Activated CD4-positive, alpha-beta T cell treated with anti-CD3 and anti-CD28 coated beads, Interleukin-2, amount 50 U/mL, for 1 hour (primary cell): ENCODE measurements at regions not wholly inside any gene's neighbourhood (a gene's known extent, or its start where the extent isn't known, plus 50 kb on each side); places are given as distances from the start of the nearest gene placed in this dataset.

Experiments used
- DNase-seq: peaks from one replicate; pipeline ENCODE4 v3.0.0-alpha.2; 2020

- no peak for DNase-seq
Measured at GRCh38 chr21:16310176-16310575, 580.4 kb downstream of the USP25 start.

GRCh38 chr21:16311229-16311628 lies 581.4 kb downstream of the USP25 start:
- no peak for DNase-seq

- no peak for DNase-seq
Measured at GRCh38 chr21:16312321-16312720, 582.5 kb downstream of the USP25 start.

GRCh38 chr21:16315223-16315622 lies 585.4 kb downstream of the USP25 start:
- no peak for DNase-seq

GRCh38 chr21:16318651-16319300 lies 589.0 kb downstream of the USP25 start:
- DNase-seq: no peak

- no peak for DNase-seq
Measured at GRCh38 chr21:16320110-16320509, 590.3 kb downstream of the USP25 start.

GRCh38 chr21:16322454-16322853 lies 592.7 kb downstream of the USP25 start:
- no peak for DNase-seq

- no peak for DNase-seq
Measured at GRCh38 chr21:16323596-16323995, 593.8 kb downstream of the USP25 start.

- no peak for DNase-seq
Measured at GRCh38 chr21:16324630-16325029, 594.8 kb downstream of the USP25 start.

- DNase-seq: no peak
Measured at GRCh38 chr21:16330082-16330907, 600.5 kb downstream of the USP25 start.

GRCh38 chr21:16330908-16331268 lies 601.1 kb downstream of the USP25 start:
- no peak for DNase-seq

GRCh38 chr21:16337266-16337665 lies 607.5 kb downstream of the USP25 start:
- DNase-seq: no peak

- DNase-seq: no peak
Measured at GRCh38 chr21:16342932-16343331, 613.1 kb downstream of the USP25 start.

- DNase-seq: no peak
Measured at GRCh38 chr21:16343776-16344175, 614.0 kb downstream of the USP25 start.

GRCh38 chr21:16345757-16346156 lies 616.0 kb downstream of the USP25 start:
- DNase-seq: no peak

- DNase-seq: no peak
Measured at GRCh38 chr21:16347223-16347622, 617.4 kb downstream of the USP25 start.

GRCh38 chr21:16353764-16354163 lies 624.0 kb downstream of the USP25 start:
- DNase-seq: no peak

GRCh38 chr21:16357994-16358393 lies 628.2 kb downstream of the USP25 start:
- no peak for DNase-seq

GRCh38 chr21:16358784-16359183 lies 629.0 kb downstream of the USP25 start:
- DNase-seq: no peak

- DNase-seq: no peak
Measured at GRCh38 chr21:16363100-16363499, 633.3 kb downstream of the USP25 start.

GRCh38 chr21:16363518-16363917 lies 633.7 kb downstream of the USP25 start:
- no peak for DNase-seq

GRCh38 chr21:16366207-16366606 lies 636.4 kb downstream of the USP25 start:
- no peak for DNase-seq

GRCh38 chr21:16367079-16367478 lies 637.3 kb downstream of the USP25 start:
- no peak for DNase-seq

- no peak for DNase-seq
Measured at GRCh38 chr21:16370186-16370585, 640.4 kb downstream of the USP25 start.

GRCh38 chr21:16372586-16372985 lies 642.8 kb downstream of the USP25 start:
- DNase-seq: no peak
